Testis (tissue), 2 donors: ENCODE measurements at regions not wholly inside any gene's neighbourhood (a gene's known extent, or its start where the extent isn't known, plus 50 kb on each side); places are given as distances from the start of the nearest gene placed in this dataset.

Experiments used
- POLR2A ChIP-seq: fragments of 450-650 bp; IDR thresholded peaks from one replicate; pipeline ENCODE4 v1.6.1; 2017; ENCODE audit warnings: antibody characterized with exemption, mild to moderate bottlenecking, moderate library complexity
- TF ChIP-seq, protein P1 (sequence below), 3 experiments: fragments of 450-650 bp in 2 of 3; fragments of 200-600 bp in 1 of 3; sonication (generic) in 1 of 3; IDR thresholded peaks; one replicate each; pipeline ENCODE4 v1.5.1; 2016 to 2019; ENCODE audit warnings: antibody characterized with exemption in 3 of 3, mild to moderate bottlenecking in 2 of 3, moderate library complexity in 1 of 3

DNA sequence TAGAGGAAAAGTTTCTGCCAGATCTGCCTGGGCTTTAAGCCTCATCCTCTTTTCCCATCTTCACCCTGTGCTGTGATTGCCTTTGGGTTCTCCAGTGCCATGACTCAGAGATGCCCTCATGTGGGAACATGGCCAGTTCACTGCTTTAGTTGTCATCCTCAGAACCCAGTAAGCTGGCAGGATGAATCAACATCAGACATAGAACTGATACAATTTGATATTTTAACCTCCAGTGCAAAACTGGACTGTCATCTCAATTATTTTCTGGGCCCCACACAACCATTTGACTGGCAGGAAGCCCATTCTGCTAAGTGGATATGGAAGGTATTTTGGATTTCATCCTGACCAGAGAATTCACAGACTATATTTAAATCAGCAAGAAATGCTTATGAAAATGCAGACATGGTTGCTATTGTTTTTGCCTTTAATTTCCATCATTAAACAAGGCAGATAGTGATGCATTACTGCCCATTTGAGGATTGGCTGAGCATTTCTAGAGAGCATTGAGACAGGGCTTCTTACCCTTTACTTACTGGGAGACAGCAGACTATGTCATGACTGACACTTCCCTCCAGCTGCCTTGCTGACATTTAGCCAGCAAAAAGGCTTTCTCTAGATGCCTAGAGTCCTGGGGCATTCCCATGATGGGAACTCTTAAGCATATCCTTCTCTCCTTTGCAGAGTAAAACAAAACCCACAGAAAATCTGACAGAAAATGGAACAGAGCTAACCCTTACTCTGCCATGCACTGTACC is 327.1 kb upstream of the MTNR1B start:
- TF ChIP-seq, protein P1, sequence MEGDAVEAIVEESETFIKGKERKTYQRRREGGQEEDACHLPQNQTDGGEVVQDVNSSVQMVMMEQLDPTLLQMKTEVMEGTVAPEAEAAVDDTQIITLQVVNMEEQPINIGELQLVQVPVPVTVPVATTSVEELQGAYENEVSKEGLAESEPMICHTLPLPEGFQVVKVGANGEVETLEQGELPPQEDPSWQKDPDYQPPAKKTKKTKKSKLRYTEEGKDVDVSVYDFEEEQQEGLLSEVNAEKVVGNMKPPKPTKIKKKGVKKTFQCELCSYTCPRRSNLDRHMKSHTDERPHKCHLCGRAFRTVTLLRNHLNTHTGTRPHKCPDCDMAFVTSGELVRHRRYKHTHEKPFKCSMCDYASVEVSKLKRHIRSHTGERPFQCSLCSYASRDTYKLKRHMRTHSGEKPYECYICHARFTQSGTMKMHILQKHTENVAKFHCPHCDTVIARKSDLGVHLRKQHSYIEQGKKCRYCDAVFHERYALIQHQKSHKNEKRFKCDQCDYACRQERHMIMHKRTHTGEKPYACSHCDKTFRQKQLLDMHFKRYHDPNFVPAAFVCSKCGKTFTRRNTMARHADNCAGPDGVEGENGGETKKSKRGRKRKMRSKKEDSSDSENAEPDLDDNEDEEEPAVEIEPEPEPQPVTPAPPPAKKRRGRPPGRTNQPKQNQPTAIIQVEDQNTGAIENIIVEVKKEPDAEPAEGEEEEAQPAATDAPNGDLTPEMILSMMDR (IDR thresholded peaks at IDR 0.05), result no peak
- TF ChIP-seq POLR2A, result no peak
